Endothelial cell of umbilical vein (primary cell): ENCODE measurements at regions not wholly inside any gene's neighbourhood (a gene's known extent, or its start where the extent isn't known, plus 50 kb on each side); places are given as distances from the start of the nearest gene placed in this dataset.

Experiments used
- BruUV-seq: library from RNA; stranded (reverse); fragments of 400-500 nt; replicated peaks from 2 replicates; lab custom pipeline; 2021; lab: Mats Ljungman, UMichigan
- CTCF ChIA-PET: fragments of 300-600, 350-600 bp; sonication (Branson Sonifier 250); formaldehyde crosslinking; loops from one replicate; lab custom pipeline; 2021; ENCODE audit warnings: antibody characterized with exemption, inconsistent platforms; lab: Charles Lee
- POLR2A ChIA-PET: fragments of 300-600, 350-600 bp; sonication (Branson Sonifier 250); formaldehyde crosslinking; loops from one replicate; lab custom pipeline; 2021; ENCODE audit warnings: antibody characterized with exemption, inconsistent platforms; lab: Charles Lee
- DNase-seq: peaks from one replicate; pipeline ENCODE4 v3.0.0-alpha.2; 2011; ENCODE audit warnings: low read depth, low spot score
- FAIRE-seq: peaks from 2 replicates; lab custom pipeline; 2011; peaks lifted over from hg19 to GRCh38; lab: Jason Lieb, UNC
- H2AFZ ChIP-seq: 2 replicates; pipeline ENCODE4 v1.6.0; 2012; ENCODE audit warnings: low read depth, low read length, control low read depth, inconsistent platforms
- H3K27ac ChIP-seq: 2 replicates; pipeline ENCODE4 v1.5.1; 2011; ENCODE audit warnings: low read depth, mild to moderate bottlenecking, control low read depth, low read length, moderate library complexity; ENCODE audit not compliant: insufficient read depth
- H3K27me3 ChIP-seq, 2 experiments: 2 replicates each; pipeline versions ENCODE4 v1.6.0 to v1.6.1; 2011; ENCODE audit warnings: low read length in 2 of 2, mixed read lengths in 1 of 2; ENCODE audit not compliant: control insufficient read depth in 2 of 2, insufficient read depth in 2 of 2
- H3K36me3 ChIP-seq, 2 experiments: 2 replicates in 1 of 2; 3 replicates in 1 of 2; pipeline ENCODE4 v1.5.1; 2011; ENCODE audit warnings: low read length in 2 of 2, mild to moderate bottlenecking in 1 of 2, moderate library complexity in 1 of 2; ENCODE audit not compliant: control insufficient read depth in 2 of 2, insufficient read depth in 2 of 2; ENCODE audit errors: extremely low read depth in 1 of 2
- H3K4me1 ChIP-seq: 3 replicates; pipeline ENCODE4 v1.5.1; 2011; ENCODE audit warnings: mild to moderate bottlenecking, low read length; ENCODE audit not compliant: control insufficient read depth, insufficient read depth; ENCODE audit errors: extremely low read depth
- H3K4me2 ChIP-seq: 2 replicates; pipeline ENCODE4 v1.6.1; 2011; ENCODE audit warnings: low read length, control low read depth, mixed read lengths; ENCODE audit not compliant: insufficient read depth
- H3K4me3 ChIP-seq, 3 experiments: fragments of 200-600 bp in 1 of 3; sonication (generic), shearing (Covaris generic) in 1 of 3; replicated peaks in 1 of 3; 2 replicates each; pipeline ENCODE4 v1.5.1; 2011 to 2016; ENCODE audit warnings: control low read depth in 3 of 3, low read length in 3 of 3, mild to moderate bottlenecking in 2 of 3, inconsistent platforms in 1 of 3, low read depth in 1 of 3, moderate library complexity in 1 of 3; ENCODE audit not compliant: insufficient read depth in 1 of 3
- H3K79me2 ChIP-seq: 2 replicates; pipeline ENCODE4 v1.6.0; 2012; ENCODE audit warnings: low read length, inconsistent platforms; ENCODE audit not compliant: control insufficient read depth, insufficient read depth
- H3K9ac ChIP-seq: replicated peaks from 2 replicates; pipeline ENCODE3; 2011; ENCODE audit warnings: low read length, control low read depth; ENCODE audit not compliant: insufficient read depth; ENCODE audit errors: extremely low read depth
- H3K9me1 ChIP-seq: replicated peaks from 3 replicates; pipeline ENCODE4 v1.6.0; 2011; ENCODE audit warnings: mild to moderate bottlenecking, low read length; ENCODE audit not compliant: control insufficient read depth, insufficient read depth; ENCODE audit errors: extremely low read depth
- H3K9me3 ChIP-seq: replicated peaks from 2 replicates; pipeline ENCODE4 v1.5.1; 2012; ENCODE audit warnings: low read length, inconsistent platforms; ENCODE audit not compliant: control insufficient read depth, insufficient read depth
- H4K20me1 ChIP-seq: replicated peaks from 2 replicates; pipeline ENCODE3; 2011; ENCODE audit warnings: mild to moderate bottlenecking, low read length; ENCODE audit not compliant: control insufficient read depth, insufficient read depth; ENCODE audit errors: extremely low read depth
- CTCF ChIP-seq, 2 donors: IDR thresholded peaks; 1 replicate in 1 of 2; 2 replicates in 1 of 2; pipeline ENCODE4 v1.5.1; 2011; ENCODE audit warnings: low read length in 2 of 2, mild to moderate bottlenecking in 2 of 2, moderate library complexity in 2 of 2, control low read depth in 1 of 2, inconsistent platforms in 1 of 2, low read depth in 1 of 2; ENCODE audit not compliant: insufficient read depth in 1 of 2; ENCODE audit errors: extremely low read depth in 1 of 2
- EZH2 ChIP-seq: IDR thresholded peaks from 2 replicates; pipeline ENCODE4 v1.6.1; 2012; ENCODE audit warnings: borderline replicate concordance, low read depth, mild to moderate bottlenecking, moderate library complexity, low read length, inconsistent platforms; ENCODE audit not compliant: severe bottlenecking
- FOS ChIP-seq: IDR thresholded peaks from 2 replicates; pipeline ENCODE4 v1.6.1; 2011; ENCODE audit warnings: mild to moderate bottlenecking, low read length, moderate library complexity, borderline replicate concordance; ENCODE audit not compliant: insufficient read depth
- GATA2 ChIP-seq: IDR thresholded peaks from 2 replicates; pipeline ENCODE4 v1.7.0; 2011; ENCODE audit warnings: low read depth, mild to moderate bottlenecking, moderate library complexity, mixed read lengths, low read length; ENCODE audit not compliant: insufficient read length, insufficient read depth
- JUN ChIP-seq: IDR thresholded peaks from 2 replicates; pipeline ENCODE4 v1.6.1; 2011; ENCODE audit warnings: borderline replicate concordance, low read depth; ENCODE audit not compliant: insufficient read length, insufficient read depth
- MAX ChIP-seq: IDR thresholded peaks from 2 replicates; pipeline ENCODE4 v1.6.1; 2011; ENCODE audit not compliant: insufficient read depth, insufficient read length
- MYC ChIP-seq: IDR thresholded peaks from one replicate; pipeline ENCODE4 v1.6.1; 2011; ENCODE audit warnings: mild to moderate bottlenecking, low read depth, low read length
- POLR2A ChIP-seq: IDR thresholded peaks from 2 replicates; pipeline ENCODE4 v1.6.1; 2012; ENCODE audit warnings: low read depth, mild to moderate bottlenecking, control low read depth, low read length
- POLR2AphosphoS5 ChIP-seq: IDR thresholded peaks from 2 replicates; pipeline ENCODE4 v1.6.1; 2012; ENCODE audit warnings: low read depth, mild to moderate bottlenecking, control low read depth, low read length, moderate library complexity; ENCODE audit not compliant: insufficient read depth
- dilution Hi-C: fragments of 300-500 bp; cut with MboI; formaldehyde crosslinking; loops from one replicate; pipeline ENCODE4 v1.15.0; 2019; ENCODE audit warnings: low sequenced_read_pairs; ENCODE audit not compliant: extremely low pct_ligation_motif_present
- intact Hi-C: fragments of 100-400 bp; cut with micrococcal nuclease; formaldehyde crosslinking; loops from one replicate; pipeline ENCODE4 v1.10.0; 2022

GRCh38 chr5:68711293-68712200, 382.3 kb upstream of the SLC30A5 start:
- FAIRE-seq (no peak), DNase-seq (no peak)
- TF ChIP-seq JUN (no peak), FOS (no peak), CTCF (IDR thresholded peaks at IDR 0.05; ENCODE audit: extremely low read depth in 1 of 2, insufficient read depth in 1 of 2, low read depth in 1 of 2, low read length in 2 of 2) (no peak), MAX (no peak), POLR2AphosphoS5 (no peak), POLR2A (no peak), MYC (no peak), GATA2 (no peak), EZH2 (no peak)
- Histone ChIP-seq H3K4me3 (no peak overlapping the region), H3K4me2 (no peak overlapping the region), H4K20me1 (no peaks in the 10 kb centered on the region), H3K9me3 (no peaks in the 10 kb centered on the region), H3K36me3 (no peaks in the 10 kb centered on the region), H3K27me3 (no peaks in the 10 kb centered on the region), H3K9me1 (no peaks in the 10 kb centered on the region), H3K79me2 (no peaks in the 10 kb centered on the region), H3K27ac (no peak overlapping the region), H3K9ac (no peak overlapping the region), H3K4me1 (no peaks in the 10 kb centered on the region), H2AFZ (no peak overlapping the region)
- intact Hi-C loops, result no loop called here
- BruUV-seq, result no TSS peak
- ChIA-PET POLR2A (no interaction called here), CTCF (no interaction called here)
- dilution Hi-C loops, result no loop called here
